ENCODE measurements at regions not wholly inside any gene's neighbourhood (a gene's known extent, or its start where the extent isn't known, plus 50 kb on each side); places are given as distances from the start of the nearest gene placed in this dataset.

- DNase-seq (ENCODE audit: low read depth in 1 of 2, low spot score in 2 of 2) (no peak), FAIRE-seq (no peak)
- H2BK12ac ChIP-seq (ENCODE audit: low read depth, low read length), result no peak overlapping the region
- no peaks in the 10 kb centered on the region for H3K23me2 ChIP-seq (ENCODE audit: low read depth, low read length)
- H2BK5ac ChIP-seq (ENCODE audit: low read depth, low read length), result no peak overlapping the region
- H3K4me1 ChIP-seq (replicated peaks in 1 of 4; ENCODE audit: control insufficient read depth in 3 of 4, insufficient read depth in 4 of 4, low read length in 3 of 4), result no peaks in the 10 kb centered on the region; a peak in 1 of 7 replicates
- H3K9ac ChIP-seq (replicated peaks in 1 of 4; ENCODE audit: extremely low read depth in 1 of 4, low read depth in 3 of 4, low read length in 3 of 4), result no peak overlapping the region
- H3K14ac ChIP-seq (ENCODE audit: insufficient read length), result no peak overlapping the region
- H4K91ac ChIP-seq (replicated peaks; ENCODE audit: insufficient read length, low read length), result no peak overlapping the region
- H2BK20ac ChIP-seq (ENCODE audit: low read length), result no peak overlapping the region
- H2AK5ac ChIP-seq (ENCODE audit: low read depth, low read length), result no peak overlapping the region
- no peak overlapping the region for H4K8ac ChIP-seq (ENCODE audit: extremely low read depth, insufficient read depth, low read length)
- no peaks in the 10 kb centered on the region for H3K27me3 ChIP-seq (replicated peaks in 1 of 4; ENCODE audit: control insufficient read depth in 3 of 4, extremely low read depth in 1 of 4, insufficient read depth in 3 of 4, low read length in 3 of 4)
- H3K9me3 ChIP-seq (ENCODE audit: insufficient read depth in 2 of 2, low read depth in 1 of 2, low read length in 1 of 2), result no peaks in the 10 kb centered on the region
- H3K27ac ChIP-seq (ENCODE audit: low read depth, low read length), result no peak overlapping the region
- H3K4me3 ChIP-seq (ENCODE audit: extremely low read depth in 1 of 4, insufficient read depth in 2 of 4, low read depth in 3 of 4, low read length in 4 of 4), result no peak overlapping the region
- no peaks in the 10 kb centered on the region for H4K20me1 ChIP-seq (replicated peaks in 1 of 2; ENCODE audit: control insufficient read depth in 1 of 2, insufficient read depth in 2 of 2, low read length in 2 of 2)
- WGBS, 2 experiments (ENCODE audit: extremely low coverage in 1 of 2, insufficient coverage in 1 of 2, insufficient read length in 1 of 2, insufficient replicate concordance in 2 of 2, low coverage in 1 of 2, low lambda C conversion rate in 2 of 2, missing lambda C conversion rate in 1 of 2), result 78% methylated on average over 4 of the region's 4 CpGs; no CpG with 5 or more reads in 1 of the 2 experiments
- peak overlapping the region; percentile 58 for H2AFZ ChIP-seq (ENCODE audit: low read length)
- no peaks in the 10 kb centered on the region for H3K79me2 ChIP-seq (ENCODE audit: control insufficient read depth in 1 of 2, insufficient read depth in 2 of 2, low read length in 2 of 2)
- no peak overlapping the region for H2BK120ac ChIP-seq (replicated peaks; ENCODE audit: low read depth, low read length)
- H3K18ac ChIP-seq (ENCODE audit: extremely low read depth, low read length), result no peak overlapping the region
- ChIA-PET POLR2A (ENCODE audit: partially characterized antibody) (no interaction called here), CTCF (ENCODE audit: partially characterized antibody) (interaction anchor here (0.8 to 1.3 kb wide), 4 partner anchors 25 to 300 kb away, joined by 3 to 5 read pairs (median 3); no protein-coding TSS in a partner anchor)
- H3K23ac ChIP-seq (ENCODE audit: insufficient read length), result no peak overlapping the region
- H3K56ac ChIP-seq (replicated peaks; ENCODE audit: insufficient read length, low read depth, low read length), result no peak overlapping the region
- H3K4ac ChIP-seq (replicated peaks; ENCODE audit: insufficient read length, low read depth, low read length), result no peak overlapping the region
- H3K36me3 ChIP-seq (ENCODE audit: control insufficient read depth in 2 of 4, insufficient read depth in 4 of 4, low read length in 3 of 4), result no peaks in the 10 kb centered on the region
- H4K5ac ChIP-seq (ENCODE audit: insufficient read length, low read depth, low read length), result no peak overlapping the region
- no peak overlapping the region for H3K4me2 ChIP-seq (ENCODE audit: insufficient read depth in 1 of 2, low read depth in 2 of 2, low read length in 2 of 2)
- no peak overlapping the region for H2BK15ac ChIP-seq (ENCODE audit: low read length)
- H3K79me1 ChIP-seq (ENCODE audit: low read depth, low read length), result no peaks in the 10 kb centered on the region
- TF ChIP-seq ATF2 (IDR thresholded peaks at IDR 0.05; ENCODE audit: low read length) (no peak), POU5F1 (IDR thresholded peaks at IDR 0.05; ENCODE audit: low read depth, low read length) (no peak), BACH1 (IDR thresholded peaks at IDR 0.05; ENCODE audit: low read length) (no peak), MAX (IDR thresholded peaks at IDR 0.05) (no peak), FOSL1 (IDR thresholded peaks at IDR 0.05; ENCODE audit: insufficient read depth, low read depth, low read length) (no peak), KDM1A (IDR thresholded peaks at IDR 0.05; ENCODE audit: borderline replicate concordance, low read length) (no peak), NANOG (IDR thresholded peaks at IDR 0.05; ENCODE audit: insufficient read depth, low read depth, low read length, poor library complexity, severe bottlenecking) (no peak), HDAC6 (IDR thresholded peaks at IDR 0.05; ENCODE audit: low read depth, low read length) (no peak), YY1 (IDR thresholded peaks at IDR 0.05; ENCODE audit: low read depth, low read length) (no peak), SIRT6 (IDR thresholded peaks at IDR 0.05; ENCODE audit: low read length) (no peak), RAD21 (IDR thresholded peaks at IDR 0.05 in 1 of 2, conservative IDR thresholded peaks at IDR 0.05 in 1 of 2; ENCODE audit: low read depth in 2 of 2, low read length in 2 of 2) (peak; percentile 27 to 40; a peak in 3 of 4 replicates)
Measured at GRCh38 chr14:45364565-45365156, 111.7 kb upstream of the MIS18BP1 start.

Data from H1 (cell line).